ENCODE measurements at regions not wholly inside any gene's neighbourhood (a gene's known extent, or its start where the extent isn't known, plus 50 kb on each side); places are given as distances from the start of the nearest gene placed in this dataset.

GRCh38 chr14:98731286-98731685, 540.7 kb downstream of the BCL11B start:
- Mint-ChIP-seq H3K9me3 (no peaks in the 10 kb centered on the region), H3K36me3 (ENCODE audit: insufficient read depth) (peaks cover 2% of the 10 kb centered on the region), H3K4me3 (no peak overlapping the region), H3K27ac (ENCODE audit: low read depth) (no peak overlapping the region), H3K4me1 (no peaks in the 10 kb centered on the region), H3K27me3 (peaks cover 17% of the 10 kb centered on the region)
- no peak for DNase-seq (ENCODE audit: low spot score in 2 of 2)
- no peak for ATAC-seq (replicated peaks; ENCODE audit: extremely low read depth, poor library complexity, severe bottlenecking)

- Mint-ChIP-seq H3K4me3 (no peak overlapping the region), H3K9me3 (no peaks in the 10 kb centered on the region), H3K27me3 (peaks cover 16% of the 10 kb centered on the region), H3K36me3 (ENCODE audit: insufficient read depth) (peaks cover 2% of the 10 kb centered on the region), H3K27ac (ENCODE audit: low read depth) (no peak overlapping the region), H3K4me1 (no peaks in the 10 kb centered on the region)
- ATAC-seq (replicated peaks; ENCODE audit: extremely low read depth, poor library complexity, severe bottlenecking) (no peak), DNase-seq (ENCODE audit: low spot score in 2 of 2) (no peak)
These were observed 540.3 kb downstream of the BCL11B start for GRCh38 chr14:98731701-98732100.

GRCh38 chr14:98733536-98733935, 538.5 kb downstream of the BCL11B start:
- Mint-ChIP-seq H3K27ac (ENCODE audit: low read depth) (no peak overlapping the region), H3K36me3 (ENCODE audit: insufficient read depth) (peaks cover 2% of the 10 kb centered on the region), H3K4me3 (no peak overlapping the region), H3K9me3 (no peaks in the 10 kb centered on the region), H3K27me3 (peaks cover 6% of the 10 kb centered on the region), H3K4me1 (no peaks in the 10 kb centered on the region)
- ATAC-seq (replicated peaks; ENCODE audit: extremely low read depth, poor library complexity, severe bottlenecking) (no peak), DNase-seq (ENCODE audit: low spot score in 2 of 2) (no peak)

GRCh38 chr14:98736701-98737338, 535.2 kb downstream of the BCL11B start:
- Mint-ChIP-seq H3K9me3 (no peaks in the 10 kb centered on the region), H3K4me1 (no peaks in the 10 kb centered on the region), H3K27ac (ENCODE audit: low read depth) (no peak overlapping the region), H3K4me3 (no peak overlapping the region), H3K27me3 (peaks cover 2% of the 10 kb centered on the region), H3K36me3 (ENCODE audit: insufficient read depth) (no peaks in the 10 kb centered on the region)
- ATAC-seq (replicated peaks; ENCODE audit: extremely low read depth, poor library complexity, severe bottlenecking) (no peak), DNase-seq (ENCODE audit: low spot score in 2 of 2) (no peak)

- H3K27me3 Mint-ChIP-seq, result peaks cover 15% of the 10 kb centered on the region
- H3K4me1 Mint-ChIP-seq, result no peaks in the 10 kb centered on the region
- DNase-seq (ENCODE audit: low spot score in 2 of 2), result no peak
- H3K9me3 Mint-ChIP-seq, result no peaks in the 10 kb centered on the region
- H3K36me3 Mint-ChIP-seq (ENCODE audit: insufficient read depth), result no peaks in the 10 kb centered on the region
- no peak overlapping the region for H3K4me3 Mint-ChIP-seq
- no peak overlapping the region for H3K27ac Mint-ChIP-seq (ENCODE audit: low read depth)
- ATAC-seq (replicated peaks; ENCODE audit: extremely low read depth, poor library complexity, severe bottlenecking), result no peak
These were observed 530.5 kb downstream of the BCL11B start for GRCh38 chr14:98741523-98741922.

- DNase-seq (ENCODE audit: low spot score in 2 of 2) (no peak), ATAC-seq (replicated peaks; ENCODE audit: extremely low read depth, poor library complexity, severe bottlenecking) (no peak)
- H3K36me3 Mint-ChIP-seq (ENCODE audit: insufficient read depth), result no peaks in the 10 kb centered on the region
- H3K9me3 Mint-ChIP-seq, result no peaks in the 10 kb centered on the region
- no peak overlapping the region for H3K4me3 Mint-ChIP-seq
- no peaks in the 10 kb centered on the region for H3K4me1 Mint-ChIP-seq
- no peak overlapping the region for H3K27ac Mint-ChIP-seq (ENCODE audit: low read depth)
- peaks cover 19% of the 10 kb centered on the region for H3K27me3 Mint-ChIP-seq
These were observed 530.0 kb downstream of the BCL11B start for GRCh38 chr14:98742001-98742400.

GRCh38 chr14:98743536-98743935, 528.5 kb downstream of the BCL11B start:
- ATAC-seq (replicated peaks; ENCODE audit: extremely low read depth, poor library complexity, severe bottlenecking) (no peak), DNase-seq (ENCODE audit: low spot score in 2 of 2) (peak in 1 of 2 donors; percentile 10)
- Mint-ChIP-seq H3K4me1 (no peaks in the 10 kb centered on the region), H3K27me3 (peaks cover 23% of the 10 kb centered on the region), H3K9me3 (no peaks in the 10 kb centered on the region), H3K4me3 (no peak overlapping the region), H3K27ac (ENCODE audit: low read depth) (peak overlapping the region; percentile 38), H3K36me3 (ENCODE audit: insufficient read depth) (no peaks in the 10 kb centered on the region)

- DNase-seq (ENCODE audit: low spot score in 2 of 2) (no peak), ATAC-seq (replicated peaks; ENCODE audit: extremely low read depth, poor library complexity, severe bottlenecking) (no peak)
- H3K27ac Mint-ChIP-seq (ENCODE audit: low read depth), result no peak overlapping the region
These were observed 523.0 kb downstream of the BCL11B start for GRCh38 chr14:98748966-98749365.

GRCh38 chr14:98751110-98751509, 520.9 kb downstream of the BCL11B start:
- no peaks in the 10 kb centered on the region for H3K36me3 Mint-ChIP-seq (ENCODE audit: insufficient read depth)
- ATAC-seq (replicated peaks; ENCODE audit: extremely low read depth, poor library complexity, severe bottlenecking), result no peak

More at GRCh38 chr14:98748966-98749365, 523.0 kb downstream of the BCL11B start:
- Mint-ChIP-seq H3K36me3 (ENCODE audit: insufficient read depth) (no peaks in the 10 kb centered on the region), H3K9me3 (no peaks in the 10 kb centered on the region), H3K4me1 (no peaks in the 10 kb centered on the region), H3K4me3 (no peak overlapping the region), H3K27me3 (peaks cover 18% of the 10 kb centered on the region)

GRCh38 chr14:98752660-98753059, 519.3 kb downstream of the BCL11B start:
- Mint-ChIP-seq H3K9me3 (peaks cover 10% of the 10 kb centered on the region), H3K4me1 (no peaks in the 10 kb centered on the region), H3K4me3 (no peak overlapping the region), H3K27ac (ENCODE audit: low read depth) (no peak overlapping the region), H3K27me3 (peaks cover 6% of the 10 kb centered on the region), H3K36me3 (ENCODE audit: insufficient read depth) (no peaks in the 10 kb centered on the region)
- ATAC-seq (replicated peaks; ENCODE audit: extremely low read depth, poor library complexity, severe bottlenecking) (no peak), DNase-seq (ENCODE audit: low spot score in 2 of 2) (no peak)

More at GRCh38 chr14:98751110-98751509, 520.9 kb downstream of the BCL11B start:
- peaks cover 13% of the 10 kb centered on the region for H3K27me3 Mint-ChIP-seq
- H3K27ac Mint-ChIP-seq (ENCODE audit: low read depth), result no peak overlapping the region
- H3K9me3 Mint-ChIP-seq, result peaks cover 10% of the 10 kb centered on the region
- no peak overlapping the region for H3K4me3 Mint-ChIP-seq
- DNase-seq (ENCODE audit: low spot score in 2 of 2), result no peak
- no peaks in the 10 kb centered on the region for H3K4me1 Mint-ChIP-seq

GRCh38 chr14:98754343-98755020, 517.5 kb downstream of the BCL11B start:
- no peak for DNase-seq (ENCODE audit: low spot score in 2 of 2)
- no peak overlapping the region for H3K27ac Mint-ChIP-seq (ENCODE audit: low read depth)
- no peak overlapping the region for H3K4me3 Mint-ChIP-seq
- H3K27me3 Mint-ChIP-seq, result peaks cover 8% of the 10 kb centered on the region
- H3K36me3 Mint-ChIP-seq (ENCODE audit: insufficient read depth), result no peaks in the 10 kb centered on the region
- peaks cover 1% of the 10 kb centered on the region for H3K4me1 Mint-ChIP-seq
- no peak for ATAC-seq (replicated peaks; ENCODE audit: extremely low read depth, poor library complexity, severe bottlenecking)
- peaks cover 10% of the 10 kb centered on the region for H3K9me3 Mint-ChIP-seq

- no peak overlapping the region for H3K4me3 Mint-ChIP-seq
These were observed 515.2 kb downstream of the BCL11B start for GRCh38 chr14:98756749-98757148.

GRCh38 chr14:98758440-98758839, 513.6 kb downstream of the BCL11B start:
- H3K4me3 Mint-ChIP-seq, result no peak overlapping the region
- peaks cover 5% of the 10 kb centered on the region for H3K4me1 Mint-ChIP-seq
- H3K36me3 Mint-ChIP-seq (ENCODE audit: insufficient read depth), result no peaks in the 10 kb centered on the region
- peaks cover 19% of the 10 kb centered on the region for H3K9me3 Mint-ChIP-seq
- DNase-seq (ENCODE audit: low spot score in 2 of 2) (no peak), ATAC-seq (replicated peaks; ENCODE audit: extremely low read depth, poor library complexity, severe bottlenecking) (no peak)
- H3K27me3 Mint-ChIP-seq, result peaks cover 31% of the 10 kb centered on the region
- H3K27ac Mint-ChIP-seq (ENCODE audit: low read depth), result no peak overlapping the region

More at GRCh38 chr14:98756749-98757148, 515.2 kb downstream of the BCL11B start:
- Mint-ChIP-seq H3K4me1 (peaks cover 5% of the 10 kb centered on the region), H3K27ac (ENCODE audit: low read depth) (no peak overlapping the region), H3K9me3 (peaks cover 10% of the 10 kb centered on the region), H3K36me3 (ENCODE audit: insufficient read depth) (no peaks in the 10 kb centered on the region), H3K27me3 (peaks cover 24% of the 10 kb centered on the region)
- DNase-seq (ENCODE audit: low spot score in 2 of 2) (no peak), ATAC-seq (replicated peaks; ENCODE audit: extremely low read depth, poor library complexity, severe bottlenecking) (no peak)

Measured in central memory CD8-positive, alpha-beta T cell (primary cell).